ENCODE measurements at regions not wholly inside any gene's neighbourhood (a gene's known extent, or its start where the extent isn't known, plus 50 kb on each side); places are given as distances from the start of the nearest gene placed in this dataset.
"Not testable (repeated sequence)": the region's sequence is repeated elsewhere in the genome, so short reads cannot be mapped to it uniquely, and the experiment has no call there.

DNA sequence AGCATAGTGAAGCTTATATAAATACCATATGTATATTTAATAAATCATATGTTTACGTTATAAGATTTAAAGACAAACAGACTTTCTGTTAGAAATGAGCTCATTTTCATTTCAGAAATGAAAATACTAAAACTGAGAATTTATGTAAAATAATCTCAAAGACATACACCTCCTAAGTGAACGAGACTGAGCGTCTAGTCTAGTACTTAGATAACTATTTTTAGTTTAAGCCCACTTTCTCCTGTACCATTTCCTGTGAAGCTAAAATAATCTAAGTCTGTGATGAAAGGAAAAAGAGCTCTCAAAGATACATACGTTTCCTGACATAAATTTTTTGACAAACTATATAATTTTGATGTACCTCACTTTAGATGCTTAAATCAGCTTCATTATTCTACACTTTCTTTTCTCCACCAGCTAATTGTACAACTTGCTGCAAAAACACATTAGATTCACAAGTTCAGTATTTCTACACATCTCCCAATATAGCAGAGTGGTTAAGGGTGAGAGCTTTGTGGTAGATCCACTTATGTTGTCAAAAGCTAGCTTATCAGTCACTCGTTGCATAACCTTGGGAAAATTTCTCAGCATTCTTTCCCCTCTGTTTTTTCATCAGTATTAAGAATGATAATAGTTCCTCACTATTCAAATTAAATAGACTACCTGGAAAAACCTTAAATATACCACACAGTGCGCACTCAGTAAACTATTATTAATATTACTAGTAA is 703.0 kb downstream of the PLOD2 start:
- H3K4me1 ChIP-seq = no peaks in the 10 kb centered on the region
- no peaks in the 10 kb centered on the region for H3K27me3 ChIP-seq (ENCODE audit: insufficient read depth in 3 of 3, low read length in 2 of 3)
- H3K4me3 ChIP-seq = no peak overlapping the region
- intact Hi-C loops (cut with DNase I) = no loop called here
- H3K27ac ChIP-seq = no peak overlapping the region
- 73 to 78% (median 74%) methylated on average over 6 of the region's 6 CpGs for WGBS, 3 donors
- no peaks in the 10 kb centered on the region for H3K36me3 ChIP-seq (ENCODE audit: insufficient read depth in 1 of 2, low read depth in 1 of 2)
- ATAC-seq = no peak
- H3K9me3 ChIP-seq = no peaks in the 10 kb centered on the region
- no peak for DNase-seq
- TF ChIP-seq, protein P1, sequence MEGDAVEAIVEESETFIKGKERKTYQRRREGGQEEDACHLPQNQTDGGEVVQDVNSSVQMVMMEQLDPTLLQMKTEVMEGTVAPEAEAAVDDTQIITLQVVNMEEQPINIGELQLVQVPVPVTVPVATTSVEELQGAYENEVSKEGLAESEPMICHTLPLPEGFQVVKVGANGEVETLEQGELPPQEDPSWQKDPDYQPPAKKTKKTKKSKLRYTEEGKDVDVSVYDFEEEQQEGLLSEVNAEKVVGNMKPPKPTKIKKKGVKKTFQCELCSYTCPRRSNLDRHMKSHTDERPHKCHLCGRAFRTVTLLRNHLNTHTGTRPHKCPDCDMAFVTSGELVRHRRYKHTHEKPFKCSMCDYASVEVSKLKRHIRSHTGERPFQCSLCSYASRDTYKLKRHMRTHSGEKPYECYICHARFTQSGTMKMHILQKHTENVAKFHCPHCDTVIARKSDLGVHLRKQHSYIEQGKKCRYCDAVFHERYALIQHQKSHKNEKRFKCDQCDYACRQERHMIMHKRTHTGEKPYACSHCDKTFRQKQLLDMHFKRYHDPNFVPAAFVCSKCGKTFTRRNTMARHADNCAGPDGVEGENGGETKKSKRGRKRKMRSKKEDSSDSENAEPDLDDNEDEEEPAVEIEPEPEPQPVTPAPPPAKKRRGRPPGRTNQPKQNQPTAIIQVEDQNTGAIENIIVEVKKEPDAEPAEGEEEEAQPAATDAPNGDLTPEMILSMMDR (IDR thresholded peaks at IDR 0.05) = no peak

DNA sequence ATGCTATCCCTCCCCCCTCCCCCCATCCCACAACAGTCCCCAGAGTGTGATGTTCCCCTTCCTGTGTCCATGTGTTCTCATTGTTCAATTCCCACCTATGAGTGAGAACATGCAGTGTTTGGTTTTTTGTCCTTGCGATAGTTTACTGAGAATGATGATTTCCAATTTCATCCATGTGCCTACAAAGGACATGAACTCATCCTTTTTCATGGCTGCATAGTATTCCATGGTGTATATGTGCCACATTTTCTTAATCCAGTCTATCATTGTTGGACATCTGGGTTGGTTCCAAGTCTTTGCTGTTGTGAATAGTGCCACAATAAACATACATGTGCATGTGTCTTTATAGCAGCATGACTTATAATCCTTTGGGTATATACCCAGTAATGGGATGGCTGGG is 701.3 kb downstream of the PLOD2 start:
- H3K4me1 ChIP-seq; H3K9me3 ChIP-seq; DNase-seq; H3K36me3 ChIP-seq (ENCODE audit: insufficient read depth in 1 of 2, low read depth in 1 of 2); H3K27ac ChIP-seq; ATAC-seq; H3K27me3 ChIP-seq (ENCODE audit: insufficient read depth in 3 of 3, low read length in 2 of 3); H3K4me3 ChIP-seq; intact Hi-C loops (cut with DNase I): not testable (repeated sequence)
- WGBS, 3 donors = 83 to 100% (median 100%) methylated on average over 1 of the region's 1 CpG

DNA sequence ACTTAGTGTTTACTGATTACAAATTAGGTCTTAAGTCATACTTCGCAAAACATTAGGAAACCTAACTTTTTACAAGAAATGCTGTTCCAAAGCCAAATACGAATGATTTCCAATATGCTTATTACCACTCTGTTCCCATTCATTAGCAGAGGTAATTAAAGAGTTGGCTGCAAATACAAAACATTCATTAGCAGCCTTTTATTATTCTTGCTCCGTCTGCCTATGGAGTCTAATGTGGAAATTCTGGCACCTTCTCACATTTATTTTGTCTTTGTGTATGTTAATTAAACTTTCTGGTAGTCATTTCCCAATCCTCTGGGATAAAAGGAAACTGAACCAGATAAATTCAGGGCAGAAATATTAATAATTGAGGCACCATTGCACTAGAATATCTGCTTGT is 689.0 kb downstream of the PLOD2 start:
- Histone ChIP-seq H3K4me3 (no peak overlapping the region), H3K9me3 (no peaks in the 10 kb centered on the region), H3K27ac (no peak overlapping the region), H3K27me3 (ENCODE audit: insufficient read depth in 3 of 3, low read length in 2 of 3) (no peaks in the 10 kb centered on the region), H3K4me1 (no peaks in the 10 kb centered on the region), H3K36me3 (ENCODE audit: insufficient read depth in 1 of 2, low read depth in 1 of 2) (no peaks in the 10 kb centered on the region)
- DNase-seq = no peak
- no peak for ATAC-seq
- intact Hi-C loops (cut with DNase I) = no loop called here
- WGBS, 3 donors = 79 to 82% (median 81%) methylated on average over 3 of the region's 3 CpGs
- TF ChIP-seq, protein P1 (IDR thresholded peaks at IDR 0.05) = no peak

DNA sequence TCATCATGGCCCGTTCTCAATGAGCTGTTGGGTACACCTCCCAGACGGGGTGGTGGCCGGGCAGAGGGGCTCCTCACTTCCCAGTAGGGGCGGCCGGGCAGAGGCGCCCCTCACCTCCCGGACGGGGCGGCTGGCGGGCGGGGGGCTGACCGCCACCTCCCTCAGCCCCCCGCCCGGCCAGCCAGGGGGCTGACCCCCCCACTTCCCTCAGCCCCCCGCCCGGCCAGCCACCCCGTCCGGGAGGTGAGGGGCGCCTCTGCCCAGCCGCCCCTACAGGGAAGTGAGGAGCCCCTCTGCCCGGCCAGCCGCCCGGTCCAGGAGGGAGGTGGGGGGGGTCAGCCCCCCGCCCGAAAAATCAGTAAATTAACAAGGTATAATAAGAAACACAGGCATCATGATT is 678.2 kb downstream of the PLOD2 start:
- intact Hi-C loops (cut with DNase I); H3K9me3 ChIP-seq; H3K27ac ChIP-seq; DNase-seq; H3K27me3 ChIP-seq (ENCODE audit: insufficient read depth in 3 of 3, low read length in 2 of 3); H3K4me3 ChIP-seq; H3K4me1 ChIP-seq; ATAC-seq; H3K36me3 ChIP-seq (ENCODE audit: insufficient read depth in 1 of 2, low read depth in 1 of 2): not testable (repeated sequence)
- 93 to 96% (median 95%) methylated on average over 9 to 19 of the region's 25 CpGs for WGBS, 3 donors

DNA sequence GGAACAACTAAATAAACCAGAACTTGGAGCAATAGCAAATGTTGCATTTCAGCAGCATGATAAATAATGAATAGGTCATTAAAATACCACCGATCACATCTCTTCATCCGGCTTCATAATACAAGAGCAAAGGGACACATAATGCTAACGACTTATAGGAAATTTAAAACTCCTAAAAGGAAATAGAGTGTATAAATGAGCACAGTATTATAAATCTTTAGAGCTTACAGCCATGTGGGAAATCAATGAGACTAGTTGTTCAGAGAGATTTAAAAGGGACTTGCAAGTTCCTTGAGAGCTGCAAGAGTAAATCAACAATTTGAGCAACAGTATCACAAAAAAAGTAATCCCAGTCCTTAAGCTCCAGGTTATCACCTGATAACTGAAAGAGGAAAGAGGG is 677.0 kb downstream of the PLOD2 start:
- Histone ChIP-seq H3K27ac (no peak overlapping the region), H3K36me3 (ENCODE audit: insufficient read depth in 1 of 2, low read depth in 1 of 2) (no peaks in the 10 kb centered on the region), H3K9me3 (no peaks in the 10 kb centered on the region), H3K27me3 (ENCODE audit: insufficient read depth in 3 of 3, low read length in 2 of 3) (no peaks in the 10 kb centered on the region), H3K4me3 (no peak overlapping the region), H3K4me1 (no peaks in the 10 kb centered on the region)
- DNase-seq = no peak
- 17 to 21% (median 18%) methylated on average over 3 of the region's 3 CpGs for WGBS, 3 donors
- TF ChIP-seq, protein P1 (IDR thresholded peaks at IDR 0.05) = no peak
- intact Hi-C loops (cut with DNase I) = no loop called here
- no peak for ATAC-seq

DNA sequence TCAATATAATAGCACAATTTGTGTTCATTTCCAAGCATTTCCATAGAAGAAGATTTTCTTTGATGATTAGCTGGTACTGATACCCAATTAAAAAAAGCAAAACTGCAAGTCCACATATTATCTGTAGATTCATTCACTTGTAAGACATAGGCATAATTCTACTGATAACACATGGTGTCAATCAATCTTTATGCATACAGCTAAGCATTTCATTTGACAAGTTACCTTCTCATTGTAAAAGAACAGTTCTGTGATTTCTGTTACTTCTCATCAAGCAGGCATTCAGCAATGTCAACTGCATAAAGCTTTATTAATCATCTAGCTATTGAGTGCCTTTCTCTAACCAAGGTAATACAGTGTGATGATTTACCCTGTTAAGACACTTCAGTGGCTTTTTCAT is 672.0 kb downstream of the PLOD2 start:
- TF ChIP-seq, protein P1 (IDR thresholded peaks at IDR 0.05) = no peak
- Histone ChIP-seq H3K9me3 (no peaks in the 10 kb centered on the region), H3K4me1 (no peaks in the 10 kb centered on the region), H3K4me3 (no peak overlapping the region), H3K36me3 (ENCODE audit: insufficient read depth in 1 of 2, low read depth in 1 of 2) (no peaks in the 10 kb centered on the region), H3K27ac (no peak overlapping the region), H3K27me3 (ENCODE audit: insufficient read depth in 3 of 3, low read length in 2 of 3) (no peaks in the 10 kb centered on the region)
- no peak for DNase-seq
- no peak for ATAC-seq
- intact Hi-C loops (cut with DNase I) = no loop called here
